Upper lobe of left lung (tissue), 4 donors: ENCODE measurements at regions not wholly inside any gene's neighbourhood (a gene's known extent, or its start where the extent isn't known, plus 50 kb on each side); places are given as distances from the start of the nearest gene placed in this dataset.

Experiments used
- CTCF ChIP-seq, 6 experiments: fragments of 450-650 bp in 4 of 6; fragments of 200-600 bp in 2 of 6; sonication (generic) in 2 of 6; IDR thresholded peaks; one replicate each; pipeline ENCODE4 v1.5.1; 2016 to 2019; ENCODE audit warnings: antibody characterized with exemption in 6 of 6
- POLR2A ChIP-seq, 4 donors: fragments of 450-650 bp; IDR thresholded peaks; one replicate each; pipeline ENCODE4 v1.5.1; 2016 to 2017; ENCODE audit warnings: antibody characterized with exemption in 4 of 4, mild to moderate bottlenecking in 2 of 4

DNA sequence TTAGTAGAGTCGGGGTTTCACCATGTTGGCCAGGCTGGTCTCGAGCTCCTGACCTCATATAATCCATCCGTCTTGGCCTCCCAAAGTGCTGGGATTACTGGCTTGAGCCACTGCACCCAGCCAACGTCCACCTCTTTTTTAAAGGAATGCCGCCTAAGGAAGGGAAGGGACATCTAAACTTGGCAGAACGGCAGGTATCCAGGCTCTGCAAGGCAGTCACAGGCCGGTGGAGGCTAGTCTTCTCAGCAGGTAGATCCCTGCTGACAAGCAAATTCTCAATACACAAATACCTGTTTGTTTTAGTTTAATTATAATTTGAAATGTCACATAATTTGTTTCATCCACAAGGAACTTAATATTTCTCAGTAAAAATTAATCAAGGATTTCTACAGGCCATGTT lies 232.0 kb upstream of the HSFY2 start:
- no peak for TF ChIP-seq CTCF (IDR thresholded peaks at IDR 0.05)
- TF ChIP-seq POLR2A (IDR thresholded peaks at IDR 0.05), result no peak
